Spleen (tissue), 11 donors: ENCODE measurements at regions not wholly inside any gene's neighbourhood (a gene's known extent, or its start where the extent isn't known, plus 50 kb on each side); places are given as distances from the start of the nearest gene placed in this dataset.

Experiments used
- DNase-seq: peaks from one replicate; pipeline ENCODE4 v3.0.0-alpha.2; 2020
- H3K27ac ChIP-seq, 8 donors: fragments of 200-600 bp; sonication (generic) in 7 of 8; 1 replicate in 4 of 8; 2 replicates in 4 of 8; pipeline versions ENCODE4 v1.5.0 to v1.8.0; 2016 to 2021; ENCODE audit warnings: inconsistent platforms in 4 of 8, mild to moderate bottlenecking in 4 of 8, moderate library complexity in 1 of 8
- H3K27me3 ChIP-seq, 7 donors: fragments of 200-600 bp; sonication (generic) in 6 of 7; replicated peaks in 1 of 7; 1 replicate in 4 of 7; 2 replicates in 3 of 7; pipeline versions ENCODE4 v1.5.0 to v1.8.0; 2016 to 2021; ENCODE audit warnings: inconsistent platforms in 3 of 7, mild to moderate bottlenecking in 1 of 7
- H3K36me3 ChIP-seq, 6 donors: fragments of 200-600 bp; sonication (generic) in 5 of 6; 1 replicate in 4 of 6; 2 replicates in 2 of 6; pipeline versions ENCODE4 v1.5.0 to v1.8.0; 2016 to 2021; ENCODE audit warnings: inconsistent platforms in 2 of 6
- H3K4me1 ChIP-seq, 6 donors: fragments of 200-600 bp; sonication (generic) in 5 of 6; 1 replicate in 3 of 6; 2 replicates in 3 of 6; pipeline versions ENCODE4 v1.5.0 to v1.8.0; 2016 to 2021; ENCODE audit warnings: inconsistent platforms in 3 of 6
- H3K4me3 ChIP-seq, 8 donors: fragments of 200-600 bp; sonication (generic) in 7 of 8; 1 replicate in 4 of 8; 2 replicates in 4 of 8; pipeline versions ENCODE4 v1.5.0 to v1.8.0; 2016 to 2021; ENCODE audit warnings: inconsistent platforms in 4 of 8, mild to moderate bottlenecking in 4 of 8, moderate library complexity in 2 of 8
- H3K9me3 ChIP-seq, 8 donors: fragments of 200-600 bp; sonication (generic) in 7 of 8; 1 replicate in 4 of 8; 2 replicates in 4 of 8; pipeline versions ENCODE4 v1.5.0 to v1.8.0; 2016 to 2021; ENCODE audit warnings: inconsistent platforms in 4 of 8
- CTCF ChIP-seq, 11 experiments: fragments of 200-600 bp in 7 of 11; fragments of 450-650 bp in 4 of 11; sonication (generic) in 4 of 11; IDR thresholded peaks in 8 of 11; conservative IDR thresholded peaks in 3 of 11; 1 replicate in 7 of 11; 2 replicates in 4 of 11; pipeline versions ENCODE4 v1.4.0 to v1.8.0; 2016 to 2021; ENCODE audit warnings: antibody characterized with exemption in 11 of 11, inconsistent platforms in 4 of 11, mild to moderate bottlenecking in 1 of 11
- POLR2A ChIP-seq, 3 donors: fragments of 450-650 bp; IDR thresholded peaks; one replicate each; pipeline ENCODE4 v1.5.1; 2017; ENCODE audit warnings: antibody characterized with exemption in 3 of 3, mild to moderate bottlenecking in 1 of 3
- POLR2AphosphoS5 ChIP-seq, 3 donors: sonication (generic); formaldehyde crosslinking; IDR thresholded peaks; one replicate each; pipeline ENCODE4 v1.5.1; 2017; ENCODE audit warnings: antibody characterized with exemption in 3 of 3
- WGBS, 5 donors: extraction: QIAGEN DNeasy Blood & Tissue Kit in 3 of 5; methylation state at CpG; one replicate each; pipeline versions ENCODE4 v1.1.5 to v1.1.7; 2013 to 2018; 5-methylcytosine and 5-hydroxymethylcytosine counted together
- intact Hi-C: fragments of 100-400 bp; cut with DNase I; formaldehyde crosslinking; loops from one replicate; pipeline ENCODE4 v1.15.0; 2023; ENCODE audit warnings: low total_unique reads
- donor health status: healthy with polysubstance abuse.
- donor health status: DM: no; HTN: no; CAD: no; lungs with moderate emphysema.
- donor health status: DM: no; HTN: no; CAD: no.
- donor health status: Bipolar disorder and iron deficiency.
- donor health status: healthy.
- donor health status: DM: no; HTN: no; CAD: no.
- donor health status: DM: yes; HTN: yes; CAD: no.

- Histone ChIP-seq H3K36me3 (no peaks in the 10 kb centered on the region), H3K4me1 (no peaks in the 10 kb centered on the region), H3K27ac (no peak overlapping the region), H3K9me3 (peaks cover 0 to 3% (median 0%) of the 10 kb centered on the region in 8 donors), H3K27me3 (no peaks in the 10 kb centered on the region), H3K4me3 (no peak overlapping the region)
- intact Hi-C loops, result no loop called here
- TF ChIP-seq POLR2AphosphoS5 (IDR thresholded peaks at IDR 0.05) (no peak), CTCF (IDR thresholded peaks at IDR 0.05 in 8 of 11, conservative IDR thresholded peaks at IDR 0.05 in 3 of 11) (no peak), POLR2A (IDR thresholded peaks at IDR 0.05) (no peak)
- DNase-seq, result no peak
These were observed 331.0 kb downstream of the PCDH7 start for GRCh38 chr4:31051151-31051550.

- no peaks in the 10 kb centered on the region for H3K36me3 ChIP-seq
- H3K4me1 ChIP-seq, result no peaks in the 10 kb centered on the region
- no peak overlapping the region for H3K27ac ChIP-seq
- H3K4me3 ChIP-seq, result no peak overlapping the region
- intact Hi-C loops, result no loop called here
- TF ChIP-seq POLR2AphosphoS5 (IDR thresholded peaks at IDR 0.05) (no peak), POLR2A (IDR thresholded peaks at IDR 0.05) (no peak), CTCF (IDR thresholded peaks at IDR 0.05 in 8 of 11, conservative IDR thresholded peaks at IDR 0.05 in 3 of 11) (no peak)
- H3K9me3 ChIP-seq, result peaks cover 0 to 3% (median 0%) of the 10 kb centered on the region in 8 donors
- DNase-seq, result no peak
- no peaks in the 10 kb centered on the region for H3K27me3 ChIP-seq
- WGBS, 5 donors, result 48 to 78% (median 64%) methylated on average over 3 of the region's 3 CpGs
These were observed 331.4 kb downstream of the PCDH7 start for GRCh38 chr4:31051565-31051964.

GRCh38 chr4:31052519-31052918 lies 332.4 kb downstream of the PCDH7 start:
- DNase-seq, result no peak
- no peaks in the 10 kb centered on the region for H3K4me1 ChIP-seq
- H3K4me3 ChIP-seq, result no peak overlapping the region
- H3K27ac ChIP-seq, result no peak overlapping the region
- no peaks in the 10 kb centered on the region for H3K36me3 ChIP-seq
- peaks cover 0 to 3% (median 0%) of the 10 kb centered on the region in 8 donors for H3K9me3 ChIP-seq
- TF ChIP-seq POLR2AphosphoS5 (IDR thresholded peaks at IDR 0.05), result no peak
- no peak for TF ChIP-seq POLR2A (IDR thresholded peaks at IDR 0.05)
- TF ChIP-seq CTCF (IDR thresholded peaks at IDR 0.05 in 8 of 11, conservative IDR thresholded peaks at IDR 0.05 in 3 of 11), result no peak
- WGBS, 5 donors, result 65 to 90% (median 83%) methylated on average over 1 of the region's 1 CpG
- no peaks in the 10 kb centered on the region for H3K27me3 ChIP-seq
- intact Hi-C loops, result no loop called here

GRCh38 chr4:31053451-31053850 lies 333.3 kb downstream of the PCDH7 start:
- Histone ChIP-seq H3K27me3 (no peaks in the 10 kb centered on the region), H3K4me3 (no peak overlapping the region), H3K9me3 (peaks cover 0 to 3% (median 0%) of the 10 kb centered on the region in 8 donors), H3K27ac (no peak overlapping the region), H3K4me1 (no peaks in the 10 kb centered on the region), H3K36me3 (no peaks in the 10 kb centered on the region)
- TF ChIP-seq POLR2A (IDR thresholded peaks at IDR 0.05) (no peak), POLR2AphosphoS5 (IDR thresholded peaks at IDR 0.05) (no peak), CTCF (IDR thresholded peaks at IDR 0.05 in 8 of 11, conservative IDR thresholded peaks at IDR 0.05 in 3 of 11) (no peak)
- no peak for DNase-seq
- WGBS, 5 donors, result 91 to 92% (median 91%) methylated on average over 2 of the region's 2 CpGs
- intact Hi-C loops, result no loop called here
